A673 (cell line): ENCODE measurements at regions not wholly inside any gene's neighbourhood (a gene's known extent, or its start where the extent isn't known, plus 50 kb on each side); places are given as distances from the start of the nearest gene placed in this dataset.

ENCODE experiments used
- BruUV-seq: library from RNA; stranded (reverse); fragments of 400-500 nt; replicated peaks from 2 replicates; lab custom pipeline; 2021; lab: Mats Ljungman, UMichigan
- CTCF ChIA-PET: fragments of 300-600 bp; sonication (Branson Sonifier 250); formaldehyde crosslinking; loops from one replicate; lab custom pipeline; 2022; ENCODE audit warnings: antibody characterized with exemption; lab: Charles Lee
- POLR2A ChIA-PET: fragments of 300-600 bp; sonication (Branson Sonifier 250); formaldehyde crosslinking; loops from one replicate; lab custom pipeline; 2022; ENCODE audit warnings: antibody characterized with exemption; ENCODE audit not compliant: low non-redundant PET; lab: Charles Lee
- DNase-seq: peaks from one replicate; pipeline ENCODE4 v3.0.0-alpha.2; 2015; ENCODE audit warnings: low spot score
- H3K27ac ChIP-seq: fragments of 200-600 bp; sonication (generic); 2 replicates; pipeline ENCODE4 v1.5.1; 2016; ENCODE audit warnings: mixed run types, low read depth, mild to moderate bottlenecking, mixed read lengths, antibody characterized with exemption, low read length; ENCODE audit not compliant: poor library complexity, severe bottlenecking
- H3K27me3 ChIP-seq: fragments of 200-600 bp; sonication (generic); replicated peaks from 2 replicates; pipeline ENCODE4 v1.6.1; 2017; ENCODE audit warnings: mixed run types, low read depth, mild to moderate bottlenecking, mixed read lengths, antibody characterized with exemption, low read length; ENCODE audit not compliant: insufficient read depth, poor library complexity
- H3K36me3 ChIP-seq: fragments of 200-600 bp; sonication (generic); 2 replicates; pipeline ENCODE4 v1.6.1; 2016; ENCODE audit warnings: mixed run types, mild to moderate bottlenecking, mixed read lengths, antibody characterized with exemption, low read length; ENCODE audit not compliant: insufficient read depth, poor library complexity, severe bottlenecking
- H3K4me1 ChIP-seq: fragments of 200-600 bp; sonication (generic); 2 replicates; pipeline ENCODE4 v1.6.1; 2017; ENCODE audit warnings: mixed run types, mild to moderate bottlenecking, mixed read lengths, antibody characterized with exemption, low read length; ENCODE audit not compliant: insufficient read depth, poor library complexity, severe bottlenecking
- H3K4me3 ChIP-seq: fragments of 200-600 bp; sonication (generic); 2 replicates; pipeline ENCODE4 v1.5.1; 2016; ENCODE audit warnings: low read depth, mixed run types, mild to moderate bottlenecking, mixed read lengths, low read length; ENCODE audit not compliant: poor library complexity, severe bottlenecking
- H3K9me3 ChIP-seq: fragments of 200-600 bp; sonication (generic); 2 replicates; pipeline ENCODE4 v1.6.1; 2016; ENCODE audit warnings: mixed run types, low read depth, mild to moderate bottlenecking, mixed read lengths, antibody characterized with exemption, low read length; ENCODE audit not compliant: poor library complexity, severe bottlenecking
- EZH2 ChIP-seq: fragments of 200-600 bp; sonication (generic); IDR thresholded peaks from 2 replicates; pipeline ENCODE4 v1.6.1; 2017; ENCODE audit warnings: borderline replicate concordance, low read depth, mild to moderate bottlenecking, mixed read lengths, antibody characterized with exemption, low read length; ENCODE audit not compliant: poor library complexity, severe bottlenecking
- intact Hi-C: fragments of 100-400 bp; cut with micrococcal nuclease; formaldehyde crosslinking; loops from one replicate; pipeline ENCODE4 v1.10.0; 2022; ENCODE audit not compliant: unreplicated experiment
- TF ChIP-seq, protein P1 (sequence below): fragments of 300-800, 200-600 bp; sonication (generic); conservative IDR thresholded peaks from 2 replicates; pipeline ENCODE4 v1.5.1; 2017; ENCODE audit warnings: low read depth, mild to moderate bottlenecking, antibody characterized with exemption, low read length, moderate library complexity, mixed read lengths

DNA sequence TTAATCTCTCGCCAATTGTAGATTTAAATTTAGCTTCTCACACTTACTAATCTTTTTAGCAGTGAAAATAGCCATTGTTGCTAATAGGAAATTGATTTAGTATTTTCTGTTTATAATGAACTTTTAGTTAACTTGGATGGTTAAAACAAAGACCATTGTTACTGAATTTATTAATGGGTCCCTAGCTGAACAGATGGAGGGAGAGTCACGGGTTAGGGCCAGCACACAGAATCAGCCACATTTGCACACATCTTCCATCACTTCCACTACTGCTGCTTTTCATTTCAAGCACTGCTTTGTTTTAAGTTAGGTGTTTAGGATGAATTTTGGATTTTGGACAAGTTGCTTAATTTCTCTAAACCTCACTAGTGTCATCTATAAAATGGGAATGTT, 125.9 kb upstream of the ADAMTSL1 start:
- H3K27me3 ChIP-seq, result no peaks in the 10 kb centered on the region
- no peak for DNase-seq
- no peaks in the 10 kb centered on the region for H3K36me3 ChIP-seq
- no peaks in the 10 kb centered on the region for H3K4me1 ChIP-seq
- BruUV-seq, result no TSS peak
- CTCF ChIA-PET, result no interaction called here
- POLR2A ChIA-PET, result no interaction called here
- H3K4me3 ChIP-seq, result no peak overlapping the region
- intact Hi-C loops, result no loop called here
- H3K27ac ChIP-seq, result no peak overlapping the region
- TF ChIP-seq, protein P1, sequence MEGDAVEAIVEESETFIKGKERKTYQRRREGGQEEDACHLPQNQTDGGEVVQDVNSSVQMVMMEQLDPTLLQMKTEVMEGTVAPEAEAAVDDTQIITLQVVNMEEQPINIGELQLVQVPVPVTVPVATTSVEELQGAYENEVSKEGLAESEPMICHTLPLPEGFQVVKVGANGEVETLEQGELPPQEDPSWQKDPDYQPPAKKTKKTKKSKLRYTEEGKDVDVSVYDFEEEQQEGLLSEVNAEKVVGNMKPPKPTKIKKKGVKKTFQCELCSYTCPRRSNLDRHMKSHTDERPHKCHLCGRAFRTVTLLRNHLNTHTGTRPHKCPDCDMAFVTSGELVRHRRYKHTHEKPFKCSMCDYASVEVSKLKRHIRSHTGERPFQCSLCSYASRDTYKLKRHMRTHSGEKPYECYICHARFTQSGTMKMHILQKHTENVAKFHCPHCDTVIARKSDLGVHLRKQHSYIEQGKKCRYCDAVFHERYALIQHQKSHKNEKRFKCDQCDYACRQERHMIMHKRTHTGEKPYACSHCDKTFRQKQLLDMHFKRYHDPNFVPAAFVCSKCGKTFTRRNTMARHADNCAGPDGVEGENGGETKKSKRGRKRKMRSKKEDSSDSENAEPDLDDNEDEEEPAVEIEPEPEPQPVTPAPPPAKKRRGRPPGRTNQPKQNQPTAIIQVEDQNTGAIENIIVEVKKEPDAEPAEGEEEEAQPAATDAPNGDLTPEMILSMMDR, result no peak
- no peak for TF ChIP-seq EZH2
- no peaks in the 10 kb centered on the region for H3K9me3 ChIP-seq

DNA sequence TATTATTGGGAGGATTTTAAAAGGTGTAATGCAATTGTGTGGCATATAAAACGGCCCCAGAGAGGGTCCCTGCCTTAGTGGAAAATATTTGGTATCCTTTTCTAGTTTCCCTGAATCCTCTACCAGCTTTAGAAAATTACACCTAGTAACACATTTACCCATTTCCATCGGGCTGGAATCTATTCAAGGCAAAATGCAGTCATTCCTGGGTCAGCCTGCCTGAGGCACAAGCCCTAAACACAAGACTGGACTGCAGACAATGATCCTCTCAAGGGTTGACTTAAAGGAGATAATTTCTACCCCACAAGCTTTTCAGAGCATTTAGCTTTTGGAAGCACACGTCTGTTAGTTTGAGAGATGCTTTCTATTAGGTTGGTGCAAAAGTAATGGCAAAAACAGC, 124.4 kb upstream of the ADAMTSL1 start:
- POLR2A ChIA-PET, result no interaction called here
- H3K27me3 ChIP-seq, result no peaks in the 10 kb centered on the region
- CTCF ChIA-PET, result no interaction called here
- H3K9me3 ChIP-seq, result no peaks in the 10 kb centered on the region
- intact Hi-C loops, result no loop called here
- H3K4me1 ChIP-seq, result no peaks in the 10 kb centered on the region
- H3K36me3 ChIP-seq, result no peaks in the 10 kb centered on the region
- H3K27ac ChIP-seq, result no peak overlapping the region
- TF ChIP-seq EZH2, result no peak
- TF ChIP-seq, protein P1, result no peak
- no TSS peak for BruUV-seq
- DNase-seq, result no peak
- H3K4me3 ChIP-seq, result no peak overlapping the region

DNA sequence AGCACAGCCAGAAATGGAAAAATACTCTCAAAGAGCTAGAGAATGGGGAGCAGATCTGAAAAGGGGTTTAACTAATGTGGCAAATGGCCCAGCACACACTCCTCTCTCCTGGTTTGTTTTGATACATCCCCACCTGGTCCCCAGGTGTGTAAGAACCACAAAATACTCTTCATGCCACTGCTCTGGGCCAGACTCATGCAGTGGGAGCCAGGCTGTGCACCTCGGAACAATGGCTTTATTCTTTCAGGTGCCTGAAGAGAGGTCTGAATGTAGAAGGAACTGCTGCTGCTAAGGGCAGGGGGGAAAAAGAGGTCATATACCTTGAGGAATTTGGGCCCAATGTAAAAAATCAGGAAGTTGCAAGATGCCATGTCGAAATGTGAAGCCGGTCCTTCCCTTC, 123.9 kb upstream of the ADAMTSL1 start:
- POLR2A ChIA-PET, result no interaction called here
- no TSS peak for BruUV-seq
- Histone ChIP-seq H3K4me3 (no peak overlapping the region), H3K36me3 (no peaks in the 10 kb centered on the region), H3K27me3 (no peaks in the 10 kb centered on the region), H3K9me3 (no peaks in the 10 kb centered on the region), H3K4me1 (no peaks in the 10 kb centered on the region), H3K27ac (no peak overlapping the region)
- no peak for DNase-seq
- intact Hi-C loops, result no loop called here
- TF ChIP-seq EZH2, result no peak
- TF ChIP-seq, protein P1, result no peak
- CTCF ChIA-PET, result no interaction called here
